GM12892 (cell line): ENCODE measurements at regions not wholly inside any gene's neighbourhood (a gene's known extent, or its start where the extent isn't known, plus 50 kb on each side); places are given as distances from the start of the nearest gene placed in this dataset.
A peak's percentile ranks its signal among the peaks of the same experiment; 100 is the strongest.
"Not testable (repeated sequence)": the region's sequence is repeated elsewhere in the genome, so short reads cannot be mapped to it uniquely, and the experiment has no call there.

ENCODE experiments used
- DNase-seq: peaks from one replicate; pipeline ENCODE4 v3.0.0; 2011; ENCODE audit not compliant: insufficient read length
- FAIRE-seq: peaks from 2 replicates; lab custom pipeline; 2011; peaks lifted over from hg19 to GRCh38; lab: Jason Lieb, UNC
- POLR2A ChIP-seq: IDR thresholded peaks from 2 replicates; pipeline ENCODE4 v1.6.1; 2011; ENCODE audit warnings: low read depth, low read length, control low read depth
- POLR2AphosphoS5 ChIP-seq: IDR thresholded peaks from 2 replicates; pipeline ENCODE4 v1.6.1; 2011; ENCODE audit warnings: low read depth, low read length, control low read depth
- TAF1 ChIP-seq: IDR thresholded peaks from 2 replicates; pipeline ENCODE4 v1.6.1; 2011; ENCODE audit warnings: low read depth, mild to moderate bottlenecking, control low read depth, low read length, borderline replicate concordance

DNA sequence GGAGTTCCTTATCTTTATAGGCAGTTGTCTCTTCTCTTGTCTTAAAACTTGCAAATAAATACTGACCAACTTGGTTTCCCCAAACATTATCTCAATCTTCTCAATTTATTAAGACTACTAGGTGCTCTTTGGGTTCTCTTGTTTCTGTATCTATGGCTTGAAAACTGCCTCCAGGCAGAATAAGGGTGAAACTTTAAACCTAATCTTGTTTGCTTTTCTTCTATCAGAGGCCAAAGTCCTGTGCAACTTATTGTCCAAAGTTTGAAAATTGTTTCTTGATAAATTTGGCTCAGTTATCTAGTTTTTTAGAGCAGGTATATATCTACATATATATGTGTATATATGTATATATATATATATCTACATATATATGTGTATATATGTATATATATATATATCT lies 110.1 kb upstream of the ANO5 start:
- FAIRE-seq (no peak), DNase-seq (no peak)
- TF ChIP-seq POLR2AphosphoS5: no peak
- no peak for TF ChIP-seq POLR2A
- TF ChIP-seq TAF1: no peak

- FAIRE-seq (no peak), DNase-seq (no peak)
- TF ChIP-seq POLR2A (no peak), POLR2AphosphoS5 (no peak), TAF1 (no peak)
Measured at GRCh38 chr11:22084056-22084455, 108.8 kb upstream of the ANO5 start.

DNA sequence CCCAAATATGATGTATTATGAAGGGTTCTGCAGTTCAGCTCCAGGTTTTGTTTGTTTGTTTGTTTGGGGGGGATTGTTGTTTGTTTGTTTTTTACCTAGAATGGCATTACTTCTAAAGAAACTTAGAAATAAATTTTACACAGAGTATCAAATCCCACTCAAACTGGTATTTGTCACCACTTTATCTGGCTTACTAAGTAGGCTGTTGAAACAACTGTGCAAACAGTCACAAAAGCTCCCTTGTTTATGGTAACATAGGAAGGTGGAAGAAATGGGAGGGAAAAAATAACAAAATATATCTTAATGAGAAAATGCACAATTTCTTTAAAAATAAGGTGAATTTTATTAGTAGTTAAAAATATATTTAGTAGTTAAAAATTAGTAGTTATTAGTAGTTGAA lies 108.3 kb upstream of the ANO5 start:
- TF ChIP-seq POLR2AphosphoS5: no peak
- TF ChIP-seq POLR2A: no peak
- no peak for TF ChIP-seq TAF1
- FAIRE-seq (no peak), DNase-seq (no peak)

DNA sequence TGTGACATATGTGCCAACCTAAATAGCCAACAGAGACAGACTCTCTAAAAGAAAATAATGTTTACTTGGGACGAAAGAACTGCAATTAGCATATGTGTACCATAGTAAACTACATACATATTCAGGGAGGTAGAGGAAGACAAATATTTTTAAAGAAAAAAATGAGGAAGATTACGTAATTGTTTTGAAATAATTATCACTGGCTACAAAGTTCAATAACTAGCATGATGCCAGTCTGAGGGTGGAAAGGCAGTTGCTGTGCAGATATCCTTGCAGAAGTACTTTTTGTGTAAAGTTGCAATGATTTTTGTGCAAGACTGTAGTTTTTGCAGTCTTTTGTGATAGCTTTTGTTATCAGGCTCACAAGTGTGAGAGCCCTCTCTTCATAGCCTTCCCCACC lies 103.3 kb upstream of the ANO5 start:
- FAIRE-seq (no peak), DNase-seq (no peak)
- TF ChIP-seq TAF1 (no peak), POLR2AphosphoS5 (no peak)

GRCh38 chr11:22106566-22106965 lies 86.3 kb upstream of the ANO5 start:
- DNase-seq: no peak
- no peak for FAIRE-seq

DNA sequence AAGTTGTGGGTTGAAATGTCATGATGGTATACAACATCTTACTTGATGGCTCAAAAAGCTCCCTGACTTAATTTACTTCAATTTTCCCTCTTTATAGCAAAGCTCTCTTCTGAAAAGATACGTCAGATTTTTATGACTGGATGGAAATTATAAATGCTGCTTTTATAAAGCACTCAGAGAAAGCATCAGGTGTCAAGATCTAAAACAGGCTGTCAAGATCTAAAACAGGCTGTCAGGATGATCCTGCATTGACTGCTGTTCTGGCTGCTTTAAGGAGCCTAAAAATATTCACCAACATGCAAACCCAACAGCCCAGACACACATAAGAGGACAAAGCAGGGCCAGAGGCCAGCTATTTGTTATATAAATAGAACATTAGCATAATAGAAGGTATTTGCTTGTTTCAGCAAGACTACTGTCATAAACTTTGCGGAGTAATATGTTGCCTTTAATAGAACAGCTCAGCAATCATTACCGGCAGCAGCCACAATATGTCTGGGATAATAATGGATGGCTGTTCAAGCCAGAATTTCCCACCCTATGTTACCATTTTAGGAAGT lies 77.3 kb upstream of the ANO5 start:
- no peak for FAIRE-seq
- TF ChIP-seq POLR2A (no peak), TAF1 (no peak), POLR2AphosphoS5 (no peak)
- no peak for DNase-seq

More at GRCh38 chr11:22106566-22106965, 86.3 kb upstream of the ANO5 start:
- no peak for TF ChIP-seq POLR2AphosphoS5
- no peak for TF ChIP-seq POLR2A
- TF ChIP-seq TAF1: no peak

GRCh38 chr11:22127981-22128380 lies 64.9 kb upstream of the ANO5 start:
- not testable (repeated sequence) for FAIRE-seq, DNase-seq

DNA sequence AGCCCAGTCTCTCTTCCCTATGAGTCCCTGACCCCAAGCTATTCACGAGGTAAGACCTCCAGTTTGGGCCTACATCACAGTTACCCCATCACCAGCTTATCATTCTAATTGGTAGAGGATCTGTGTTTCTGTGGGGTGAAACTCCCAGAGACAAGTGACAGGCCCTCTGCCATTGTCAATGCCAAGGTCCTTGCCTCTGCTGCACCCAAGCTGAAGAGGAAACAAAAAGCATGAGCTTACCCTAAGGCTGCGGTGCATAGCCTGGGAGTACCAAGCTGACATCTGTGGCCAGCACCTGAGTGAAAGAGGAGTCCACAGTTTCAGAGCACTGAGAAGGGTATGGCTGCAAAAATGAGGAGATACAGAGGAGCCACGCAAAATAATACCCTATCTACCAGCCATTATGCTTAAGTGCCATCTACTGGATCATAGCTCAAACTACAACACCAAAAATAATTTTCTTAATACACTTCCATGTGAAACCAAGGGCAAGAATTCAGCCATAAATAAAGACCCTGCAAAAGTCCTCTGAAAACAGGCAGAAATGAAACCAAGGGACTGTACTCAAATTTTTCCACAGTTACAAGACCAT lies 62.3 kb upstream of the ANO5 start:
- no peak for DNase-seq
- no peak for TF ChIP-seq POLR2A
- FAIRE-seq: no peak

DNA sequence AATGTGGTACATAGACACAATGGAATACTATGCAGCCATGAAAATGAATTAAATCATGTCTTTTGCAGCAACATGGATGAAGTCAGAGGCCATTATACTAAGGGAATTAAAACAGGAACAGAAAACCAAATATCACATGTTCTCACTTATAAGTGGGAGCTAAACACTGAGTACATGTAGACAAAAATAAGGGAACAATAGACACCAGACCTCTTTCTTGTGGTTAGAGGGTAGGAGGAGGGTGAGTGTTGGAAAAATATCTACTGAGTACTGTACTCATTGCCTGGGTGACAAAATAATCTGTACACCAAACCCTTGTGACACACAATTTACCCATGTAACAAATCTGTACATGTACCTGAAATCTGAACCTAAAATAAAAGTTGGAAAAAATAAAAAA lies 59.1 kb upstream of the ANO5 start:
- TF ChIP-seq POLR2AphosphoS5 (no peak), POLR2A (no peak), TAF1 (no peak)
- DNase-seq (no peak), FAIRE-seq (peak; percentile 24)

- FAIRE-seq (no peak), DNase-seq (no peak)
- TF ChIP-seq TAF1 (no peak), POLR2AphosphoS5 (no peak), POLR2A (no peak)
Measured at GRCh38 chr11:22138264-22138663, 54.6 kb upstream of the ANO5 start.
